Neural cell (in vitro differentiated cells): ENCODE measurements at regions not wholly inside any gene's neighbourhood (a gene's known extent, or its start where the extent isn't known, plus 50 kb on each side); places are given as distances from the start of the nearest gene placed in this dataset.

Experiments
- EP300 ChIP-seq: fragments of 450-650 bp; conservative IDR thresholded peaks from 2 replicates; pipeline ENCODE4 v1.6.1; 2014; ENCODE audit warnings: antibody characterized with exemption, mild to moderate bottlenecking, moderate library complexity; ENCODE audit not compliant: poor library complexity, severe bottlenecking
- EZH2 ChIP-seq: fragments of 200-600, 300-800 bp; shearing (Covaris generic), sonication (generic); IDR thresholded peaks from 2 replicates; pipeline ENCODE4 v1.6.1; 2014; ENCODE audit warnings: antibody characterized with exemption, low read length, borderline replicate concordance, mild to moderate bottlenecking; ENCODE audit not compliant: insufficient read depth, poor library complexity, severe bottlenecking
- POLR2AphosphoS5 ChIP-seq: IDR thresholded peaks from 2 replicates; pipeline ENCODE4 v1.6.1; 2012
- TF ChIP-seq, protein P1 (sequence below): fragments of 450-650 bp; IDR thresholded peaks from 2 replicates; pipeline ENCODE4 v1.5.1; 2014; ENCODE audit warnings: antibody characterized with exemption, mild to moderate bottlenecking, moderate library complexity; ENCODE audit not compliant: poor library complexity, severe bottlenecking

DNA sequence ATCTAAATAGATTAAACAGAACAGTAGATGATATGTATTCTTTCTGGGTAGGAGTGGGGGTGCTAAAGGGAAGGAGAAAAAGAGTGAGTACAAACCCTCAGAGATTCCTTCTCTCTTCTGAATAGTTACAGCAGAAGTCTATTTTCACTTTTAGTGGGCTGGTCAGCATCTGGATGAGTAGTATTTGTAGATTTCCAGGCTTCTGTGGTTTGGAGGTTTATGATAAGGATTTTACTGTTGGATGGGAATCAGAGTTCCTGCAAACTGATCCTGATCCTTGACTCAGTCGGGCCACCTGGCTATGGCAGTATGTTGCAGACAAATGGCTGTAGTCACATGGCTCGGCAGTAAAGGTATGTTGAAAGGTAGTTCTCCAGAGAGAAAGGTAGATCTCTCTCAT lies 84.3 kb upstream of the IFNGR1 start:
- TF ChIP-seq, protein P1, sequence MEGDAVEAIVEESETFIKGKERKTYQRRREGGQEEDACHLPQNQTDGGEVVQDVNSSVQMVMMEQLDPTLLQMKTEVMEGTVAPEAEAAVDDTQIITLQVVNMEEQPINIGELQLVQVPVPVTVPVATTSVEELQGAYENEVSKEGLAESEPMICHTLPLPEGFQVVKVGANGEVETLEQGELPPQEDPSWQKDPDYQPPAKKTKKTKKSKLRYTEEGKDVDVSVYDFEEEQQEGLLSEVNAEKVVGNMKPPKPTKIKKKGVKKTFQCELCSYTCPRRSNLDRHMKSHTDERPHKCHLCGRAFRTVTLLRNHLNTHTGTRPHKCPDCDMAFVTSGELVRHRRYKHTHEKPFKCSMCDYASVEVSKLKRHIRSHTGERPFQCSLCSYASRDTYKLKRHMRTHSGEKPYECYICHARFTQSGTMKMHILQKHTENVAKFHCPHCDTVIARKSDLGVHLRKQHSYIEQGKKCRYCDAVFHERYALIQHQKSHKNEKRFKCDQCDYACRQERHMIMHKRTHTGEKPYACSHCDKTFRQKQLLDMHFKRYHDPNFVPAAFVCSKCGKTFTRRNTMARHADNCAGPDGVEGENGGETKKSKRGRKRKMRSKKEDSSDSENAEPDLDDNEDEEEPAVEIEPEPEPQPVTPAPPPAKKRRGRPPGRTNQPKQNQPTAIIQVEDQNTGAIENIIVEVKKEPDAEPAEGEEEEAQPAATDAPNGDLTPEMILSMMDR: no peak
- no peak for TF ChIP-seq POLR2AphosphoS5
- no peak for TF ChIP-seq EP300
- TF ChIP-seq EZH2: no peak
